Stimulated activated CD8-positive, alpha-beta memory T cell treated with anti-CD3 and anti-CD28 coated beads, Interleukin-12 subunit alpha, Interleukin-12 subunit beta, amount 100 ng/mL, for 24 hours (primary cell): ENCODE measurements at regions not wholly inside any gene's neighbourhood (a gene's known extent, or its start where the extent isn't known, plus 50 kb on each side); places are given as distances from the start of the nearest gene placed in this dataset.

Experiments used
- DNase-seq: peaks from one replicate; pipeline ENCODE4 v3.0.0-alpha.2; 2020; ENCODE audit errors: extremely low read depth

DNA sequence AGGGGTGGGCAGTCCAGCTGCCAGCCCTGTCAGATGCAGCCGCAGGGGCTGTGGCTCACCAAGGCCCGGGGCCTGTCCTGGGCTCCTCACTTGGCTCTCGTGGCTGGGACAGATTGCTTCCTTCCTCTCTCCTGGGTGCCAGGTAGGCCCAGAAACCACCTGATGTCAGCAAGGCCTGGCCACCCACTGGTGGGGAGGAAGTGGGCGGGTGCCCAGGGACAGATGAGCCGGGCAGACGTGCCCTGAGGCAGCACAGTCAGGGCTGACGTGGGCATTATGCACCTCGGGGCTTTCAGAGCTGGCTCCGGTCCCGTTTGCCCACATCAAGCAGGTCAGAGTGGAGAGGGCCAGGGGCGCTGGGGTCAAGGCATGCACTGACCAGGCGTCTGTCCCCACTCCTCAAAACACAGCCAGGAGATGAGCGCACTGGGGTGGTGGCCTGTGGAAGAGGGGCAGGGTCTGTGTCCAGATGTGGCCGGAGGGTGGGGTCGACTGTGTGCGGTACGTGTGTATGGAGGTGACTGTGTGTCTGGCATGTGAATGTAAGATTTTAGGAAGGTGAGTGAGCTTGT, 133.2 kb upstream of the PTPN1 start:
- no peak for DNase-seq

DNA sequence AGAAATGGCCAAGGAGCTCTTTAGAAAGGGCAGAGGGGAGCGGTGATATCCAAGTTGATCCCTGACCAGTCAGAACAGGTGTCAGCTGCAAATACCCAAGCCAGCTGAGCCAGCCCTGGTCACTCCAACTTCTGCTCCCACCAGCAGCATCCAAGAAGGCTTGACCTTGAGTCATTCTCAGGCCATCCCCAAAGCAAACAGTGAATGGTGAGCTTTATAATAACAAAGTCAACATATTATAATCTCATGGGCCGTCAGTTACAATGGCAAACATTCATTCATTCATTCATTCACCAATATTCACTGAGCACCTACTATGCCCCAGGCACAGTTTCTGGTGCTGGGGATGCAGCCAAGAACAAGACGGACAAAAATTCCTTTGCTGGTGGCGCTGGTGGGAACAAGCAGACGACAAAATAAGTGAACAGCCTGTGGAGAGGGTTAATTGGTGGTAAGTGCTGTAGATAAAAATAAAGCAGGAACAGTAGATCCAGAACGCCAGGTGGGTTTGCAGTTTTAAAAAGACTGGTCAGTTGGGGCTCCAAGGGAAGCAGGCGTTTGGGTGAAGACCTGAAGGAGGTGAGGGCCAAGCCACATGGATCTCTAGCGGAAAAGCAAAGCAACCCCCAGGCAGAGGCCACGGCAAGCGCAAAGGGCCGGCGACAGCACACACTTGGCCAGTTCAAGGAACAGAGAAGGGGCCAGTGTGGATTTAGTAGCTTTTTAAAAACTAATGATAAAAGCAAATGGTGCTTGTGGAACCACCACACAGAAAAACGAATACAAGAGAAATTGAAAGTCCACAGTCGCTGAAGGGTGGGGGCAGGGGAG, 131.8 kb upstream of the PTPN1 start:
- DNase-seq: no peak

DNA sequence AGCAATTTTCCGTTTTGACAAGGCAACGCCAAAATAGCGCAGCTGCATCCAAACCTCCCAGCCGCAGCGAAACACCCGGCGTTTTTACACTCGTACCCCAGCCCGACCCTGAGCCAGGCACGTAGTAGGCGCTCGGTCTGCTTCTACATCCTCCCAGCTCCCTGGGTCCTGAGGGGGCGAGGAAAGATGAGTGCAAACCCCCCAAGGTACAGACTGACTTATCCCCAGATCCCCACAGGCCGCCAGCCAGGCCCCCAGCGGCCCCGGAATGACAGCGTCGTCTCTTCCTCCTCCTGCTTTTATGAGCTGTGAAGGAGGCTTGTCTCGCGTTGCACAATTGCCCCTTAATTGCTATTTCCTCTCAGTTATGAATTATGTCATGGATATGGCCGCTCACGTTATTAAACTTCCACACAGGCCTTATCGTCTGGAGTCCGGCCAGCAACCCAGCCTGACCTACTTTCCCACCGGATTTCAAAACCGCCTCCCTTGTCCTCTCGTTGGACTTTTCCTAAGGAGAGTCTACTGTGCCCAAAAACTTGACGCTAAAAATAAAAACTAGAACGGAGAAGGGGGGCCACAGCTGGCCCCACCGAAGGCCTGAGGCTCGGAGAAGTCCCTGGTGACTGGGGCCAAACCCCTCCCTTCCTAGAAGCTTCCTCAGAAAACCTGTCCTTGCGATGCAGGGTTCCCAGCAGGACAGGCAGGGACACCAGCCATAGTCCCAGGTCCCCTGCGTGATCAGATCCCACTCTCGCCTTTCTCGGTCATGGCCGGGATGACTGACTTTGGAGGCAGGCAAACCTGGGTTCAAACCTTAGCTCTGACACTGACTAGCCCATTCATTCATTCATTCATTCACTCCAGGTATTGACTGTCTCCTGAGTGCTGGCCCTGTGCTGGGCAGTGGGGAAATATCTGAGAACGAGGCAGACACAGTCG, 130.9 kb upstream of the PTPN1 start:
- no peak for DNase-seq

DNA sequence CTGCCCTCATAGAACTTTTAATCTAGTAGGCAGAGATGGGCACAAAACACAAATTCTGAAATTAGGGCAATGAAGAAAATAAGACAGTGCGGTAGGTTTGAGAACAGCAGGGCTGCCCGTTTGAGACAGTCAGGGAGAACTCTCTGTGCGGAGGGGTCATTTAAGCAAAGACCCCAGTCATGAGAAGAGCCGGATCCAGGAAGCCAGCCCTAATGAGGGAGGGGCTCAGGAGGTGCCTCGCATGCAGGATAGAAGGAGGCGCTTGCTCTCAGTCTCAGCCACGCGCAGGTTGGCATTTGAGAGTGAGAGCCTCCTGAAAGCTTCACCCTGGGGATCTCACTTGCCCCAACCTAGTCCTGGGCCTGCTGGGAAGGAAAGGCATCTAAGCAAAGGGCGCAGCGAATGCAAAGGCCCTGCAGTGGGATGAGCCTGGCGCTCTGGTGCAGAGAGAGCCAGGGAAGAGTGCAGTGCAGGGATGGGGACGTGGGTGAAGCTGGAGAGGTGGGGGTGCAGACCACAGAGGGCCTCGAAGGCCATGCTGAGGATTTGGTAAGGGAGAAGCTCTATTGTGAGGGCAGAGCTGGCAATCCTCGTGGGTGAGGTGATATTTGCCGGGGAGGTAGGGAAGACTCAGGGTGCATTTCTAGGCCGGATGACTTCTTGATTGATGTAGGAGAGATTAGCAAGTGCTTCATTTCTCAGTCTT, 130.0 kb upstream of the PTPN1 start:
- DNase-seq: no peak

DNA sequence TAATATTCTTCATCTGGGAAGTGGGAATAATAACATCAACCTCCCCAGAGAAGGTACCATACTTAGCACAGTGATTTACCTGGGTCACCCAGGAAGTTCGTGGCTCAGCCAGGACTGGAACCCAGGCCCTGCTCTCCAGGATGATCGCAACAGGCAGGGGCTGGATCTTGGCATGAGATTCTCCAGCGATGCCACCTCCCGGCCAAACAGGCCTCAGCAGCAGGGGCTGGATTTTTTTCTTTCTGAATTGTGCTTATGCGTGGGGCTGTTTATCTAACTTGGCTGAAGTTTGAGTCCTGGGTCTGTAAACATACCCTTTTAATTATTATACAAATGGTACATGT, 129.5 kb upstream of the PTPN1 start:
- DNase-seq: no peak

DNA sequence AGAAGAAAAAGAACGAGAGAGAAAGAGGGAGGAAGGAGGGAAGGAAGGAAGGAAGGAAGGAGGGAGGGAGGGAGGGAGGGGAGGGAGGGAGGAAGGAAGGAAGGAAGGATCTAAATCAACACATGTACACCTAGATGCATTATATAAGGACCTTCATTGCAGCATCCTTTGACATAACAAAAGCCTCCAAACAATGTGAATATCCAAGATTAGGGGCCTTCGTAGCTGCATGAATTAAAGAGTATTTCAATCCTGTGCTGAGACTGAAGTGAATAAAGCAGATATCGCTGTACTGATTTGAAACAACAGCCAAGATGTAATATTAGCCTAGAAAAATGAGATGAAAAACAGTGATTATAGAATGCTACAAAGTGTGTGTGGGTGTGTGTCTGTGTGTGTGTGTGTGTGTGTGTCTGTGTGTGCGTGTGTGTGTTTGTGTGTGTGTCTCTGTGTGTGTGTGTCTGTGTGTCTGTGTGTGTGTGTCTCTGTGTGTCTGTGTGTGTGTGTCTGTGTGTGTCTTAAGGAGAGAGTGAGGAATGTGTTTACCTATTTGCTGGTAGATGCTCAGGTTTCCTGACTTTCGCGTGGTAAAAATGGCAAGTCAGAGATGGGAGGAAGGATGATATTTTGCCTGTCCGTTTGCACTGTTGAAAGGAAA, 129.0 kb upstream of the PTPN1 start:
- no peak for DNase-seq

DNA sequence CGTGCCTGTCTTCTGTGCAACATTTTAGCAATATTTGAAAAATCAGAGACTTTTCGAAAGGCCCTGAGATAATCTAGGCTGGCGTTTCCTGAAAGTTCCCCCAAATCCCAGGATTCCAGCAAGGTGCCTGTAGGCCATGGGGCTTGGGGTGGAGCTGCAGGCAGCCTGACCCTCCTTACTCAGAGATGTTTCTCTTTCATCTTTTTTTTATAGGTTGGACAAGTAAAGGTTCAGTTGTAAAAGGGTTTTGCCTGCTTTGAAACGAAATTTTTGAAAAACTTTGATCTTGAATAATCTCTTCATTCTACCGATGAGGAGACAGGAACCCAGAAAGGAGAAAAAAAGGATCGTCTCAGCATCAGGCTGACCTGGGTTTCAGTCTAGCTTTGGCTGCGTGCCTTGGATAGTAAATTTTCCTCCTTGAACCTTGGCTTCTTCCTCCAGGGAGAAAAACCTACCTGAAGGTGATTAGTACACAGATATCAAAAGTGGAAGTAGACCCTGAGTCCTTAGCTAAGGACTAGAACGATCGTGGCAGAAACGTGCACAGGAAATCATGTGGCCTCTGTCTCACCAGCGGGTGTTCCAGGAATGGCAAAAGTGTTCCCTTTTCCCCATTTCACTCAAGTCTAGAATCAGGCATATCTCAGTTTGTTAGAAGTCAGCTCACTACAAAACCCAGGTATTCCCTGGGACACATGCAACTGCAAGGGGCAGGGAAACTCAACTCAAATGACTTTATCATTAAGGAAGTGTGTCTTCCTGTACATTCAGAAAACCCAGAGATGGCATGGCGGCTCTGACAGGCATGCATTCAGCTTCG, 128.2 kb upstream of the PTPN1 start:
- no peak for DNase-seq

DNA sequence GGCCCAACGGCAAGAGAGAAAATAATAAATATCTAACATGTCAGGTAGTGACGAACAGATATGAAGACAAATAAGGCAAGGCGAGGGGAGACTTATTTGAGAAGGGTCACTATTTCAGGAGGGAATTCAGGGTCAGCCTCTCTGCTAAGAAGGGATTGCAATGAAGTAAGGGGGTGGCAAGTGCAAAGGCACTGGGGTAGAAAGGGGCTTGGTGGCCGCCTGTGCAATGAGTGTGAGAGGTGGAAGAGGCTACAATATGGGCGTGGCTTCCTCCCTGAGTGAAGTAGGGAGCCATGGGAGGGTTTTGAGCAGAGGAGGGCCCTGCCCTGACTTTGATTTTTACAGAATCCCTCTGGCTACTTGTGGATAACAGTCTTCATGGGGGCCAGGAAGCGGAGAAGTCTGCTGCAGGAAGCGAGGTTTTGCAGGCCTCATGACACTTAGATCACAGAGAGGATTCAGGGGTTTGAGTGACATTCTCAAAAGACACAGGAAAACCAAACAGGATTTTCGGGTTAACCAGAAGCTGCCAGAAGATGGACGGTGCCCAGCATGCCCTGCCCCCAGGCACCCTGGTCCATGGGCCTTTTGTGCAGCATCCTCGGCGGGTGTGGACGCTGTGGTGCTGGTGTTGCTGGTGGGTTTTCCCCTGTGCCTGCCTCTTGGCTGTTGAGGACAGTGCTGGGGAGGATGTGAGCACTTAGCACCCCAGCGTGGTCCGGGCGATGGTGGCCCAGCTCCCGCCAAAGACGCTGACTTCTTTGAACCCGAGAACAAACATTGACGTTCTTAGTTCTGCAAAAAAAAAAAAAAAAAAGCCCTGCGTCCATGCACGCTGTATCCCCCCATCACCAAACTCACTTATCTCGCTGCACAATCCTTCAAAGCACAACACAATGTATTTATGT, 124.2 kb upstream of the PTPN1 start:
- no peak for DNase-seq

DNA sequence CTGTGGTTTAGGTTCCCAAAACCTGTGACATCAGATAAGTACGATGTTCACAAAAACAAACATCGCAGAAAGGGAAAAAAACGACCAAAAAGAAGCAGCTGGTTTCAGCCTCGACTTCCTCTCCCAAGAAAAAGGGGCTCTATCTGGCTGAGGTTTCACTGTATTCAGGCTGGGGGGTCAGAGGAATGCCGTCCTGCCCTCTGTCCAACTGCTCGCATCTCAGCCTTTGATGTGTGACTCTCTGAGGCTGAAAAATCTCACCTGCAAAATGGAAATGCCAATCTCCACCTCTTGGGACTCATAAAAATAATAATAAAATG, 123.6 kb upstream of the PTPN1 start:
- DNase-seq: no peak

DNA sequence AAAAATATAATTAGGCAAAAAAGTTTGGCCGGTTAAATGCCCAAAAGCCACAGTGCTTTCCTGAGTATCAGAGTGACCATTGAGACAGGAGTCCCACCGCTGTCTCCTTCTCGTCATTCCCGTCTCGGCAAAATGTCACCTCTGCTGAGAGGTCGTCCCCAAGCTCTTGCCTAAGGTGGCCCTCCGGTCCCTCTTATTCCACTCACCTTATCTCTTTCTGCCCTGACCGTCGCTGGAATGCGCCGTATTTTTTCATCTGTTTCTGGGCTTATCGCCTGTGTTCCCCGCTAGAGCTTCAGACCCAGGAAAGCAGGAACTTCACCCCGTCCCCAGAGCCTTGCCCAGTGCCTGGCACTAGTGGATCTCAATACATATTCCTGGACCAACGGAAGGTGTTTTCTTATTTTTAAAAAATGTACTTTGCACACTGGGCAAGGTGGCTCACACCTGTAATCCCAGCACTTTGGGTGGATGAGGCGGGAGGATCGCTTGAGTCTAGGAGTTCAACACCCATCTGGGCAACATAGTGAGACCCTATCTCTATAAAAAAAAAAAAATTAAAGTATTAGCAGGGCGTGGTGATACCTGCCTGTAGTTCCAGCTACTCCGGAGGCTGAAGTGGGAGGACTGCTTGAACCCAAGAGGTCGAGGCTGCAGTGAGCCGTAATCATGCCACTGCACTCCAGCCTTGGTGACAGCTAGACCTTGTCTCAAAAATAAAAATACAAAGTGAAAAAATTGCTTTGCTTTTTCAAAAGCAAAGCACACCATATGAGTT, 122.8 kb upstream of the PTPN1 start:
- DNase-seq: no peak

DNA sequence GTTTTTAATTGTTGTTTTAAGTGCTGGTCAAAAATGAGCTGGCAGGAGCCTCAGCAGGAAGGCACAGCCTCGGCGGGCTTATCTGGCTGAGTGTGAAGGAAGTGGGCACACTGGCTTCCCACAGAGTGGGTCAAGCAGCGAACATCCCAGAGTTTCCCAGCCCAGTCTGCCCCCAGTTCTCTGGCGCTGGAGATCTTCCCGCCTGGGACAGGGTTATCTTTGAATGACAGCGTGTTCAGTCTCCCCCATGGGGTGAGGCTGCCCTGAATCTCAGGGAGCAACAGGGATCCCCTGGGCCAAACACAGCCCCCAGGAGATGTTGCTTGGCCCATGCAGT, 122.2 kb upstream of the PTPN1 start:
- DNase-seq: no peak

DNA sequence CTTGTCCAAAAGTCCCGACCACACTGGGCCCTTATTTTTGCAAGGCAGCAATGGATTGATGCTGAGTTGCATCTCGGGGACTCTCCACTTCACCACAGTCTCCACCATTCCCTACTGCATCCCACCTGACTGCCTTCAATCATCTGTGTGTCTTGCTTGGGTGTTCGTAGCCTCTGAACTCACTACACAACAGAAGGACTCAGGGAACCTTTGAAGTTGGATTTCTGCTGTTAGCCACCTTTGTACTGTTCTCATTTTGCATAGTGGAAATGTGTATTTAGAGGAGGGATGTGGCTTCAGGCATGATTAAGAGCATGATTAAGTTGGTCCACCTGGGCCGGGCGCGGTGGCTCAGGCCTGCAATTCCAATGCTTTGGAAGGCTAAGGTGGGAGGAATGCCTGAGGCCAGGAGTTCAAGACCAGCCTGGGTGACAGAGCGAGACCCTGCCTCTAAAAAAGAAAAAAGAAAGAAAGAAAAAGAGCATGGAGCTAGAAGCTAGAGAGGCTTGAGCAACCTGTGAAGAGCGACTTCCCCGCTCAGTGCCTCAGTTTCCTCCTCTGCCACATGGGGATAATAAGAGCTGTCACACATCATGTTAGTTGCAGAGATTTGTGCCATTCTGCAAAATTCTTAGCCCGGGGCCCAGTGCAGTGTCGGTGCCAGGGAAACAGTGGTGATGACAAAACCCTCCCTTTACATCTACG, 121.3 kb upstream of the PTPN1 start:
- DNase-seq: no peak

DNA sequence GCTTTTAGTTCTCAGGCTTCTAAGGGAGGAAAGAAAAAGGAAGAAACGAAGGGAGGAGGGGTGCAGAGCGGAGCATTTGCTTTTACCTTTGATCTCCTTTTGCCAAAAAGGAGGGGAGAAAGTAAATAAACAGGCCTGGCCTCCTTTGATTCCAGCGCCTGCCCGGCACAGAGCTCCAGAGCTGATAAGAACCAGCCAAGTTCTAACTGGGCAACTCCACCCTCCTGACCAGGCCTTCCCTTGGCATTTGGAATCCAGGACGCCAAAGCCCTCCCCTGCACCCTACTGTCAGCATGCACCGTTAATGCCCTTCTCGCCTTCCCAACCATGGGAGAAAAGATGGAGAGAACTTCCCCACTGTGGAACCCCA, 120.8 kb upstream of the PTPN1 start:
- no peak for DNase-seq

DNA sequence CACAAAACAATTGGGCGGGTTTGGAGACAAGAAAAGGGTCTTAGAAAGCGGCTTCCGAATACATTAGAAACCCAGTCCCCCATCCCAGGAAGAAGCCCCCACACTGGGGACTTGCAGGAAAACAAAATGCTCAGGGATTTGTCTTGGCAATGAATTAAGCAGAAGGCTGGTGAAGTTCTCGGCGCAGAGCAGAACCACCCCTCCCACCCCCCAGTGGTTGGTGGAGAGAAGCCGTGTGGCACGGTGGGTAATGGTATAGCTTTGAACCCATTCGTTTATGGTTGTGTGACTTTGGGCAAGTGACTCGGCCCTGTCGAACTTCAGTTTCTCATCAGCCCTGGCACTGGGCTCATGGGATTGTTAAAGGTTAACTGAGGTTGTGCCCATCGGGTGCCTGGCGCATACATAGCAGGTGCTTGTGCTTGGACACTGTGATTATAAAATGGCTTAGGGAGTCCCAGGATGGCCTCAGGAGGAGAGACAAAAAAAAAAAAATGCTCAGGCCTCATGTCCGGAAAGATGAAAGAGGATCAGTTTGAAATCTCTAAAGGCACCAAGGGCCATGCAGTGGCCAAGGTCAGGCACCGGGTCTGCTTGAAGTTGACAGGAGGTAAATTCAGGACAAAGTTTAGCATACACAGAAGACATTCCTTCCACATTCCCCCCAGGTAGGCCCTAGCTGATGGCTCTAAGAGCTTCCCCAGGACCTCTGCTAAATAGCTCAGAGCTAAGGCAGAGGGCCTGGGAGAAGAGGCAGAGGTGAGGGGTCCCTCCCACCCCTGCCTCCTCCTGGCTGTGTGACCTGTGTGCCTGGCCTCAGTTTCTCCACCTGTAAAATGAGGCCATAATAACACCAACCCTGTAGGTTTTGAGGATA, 120.1 kb upstream of the PTPN1 start:
- DNase-seq: no peak

DNA sequence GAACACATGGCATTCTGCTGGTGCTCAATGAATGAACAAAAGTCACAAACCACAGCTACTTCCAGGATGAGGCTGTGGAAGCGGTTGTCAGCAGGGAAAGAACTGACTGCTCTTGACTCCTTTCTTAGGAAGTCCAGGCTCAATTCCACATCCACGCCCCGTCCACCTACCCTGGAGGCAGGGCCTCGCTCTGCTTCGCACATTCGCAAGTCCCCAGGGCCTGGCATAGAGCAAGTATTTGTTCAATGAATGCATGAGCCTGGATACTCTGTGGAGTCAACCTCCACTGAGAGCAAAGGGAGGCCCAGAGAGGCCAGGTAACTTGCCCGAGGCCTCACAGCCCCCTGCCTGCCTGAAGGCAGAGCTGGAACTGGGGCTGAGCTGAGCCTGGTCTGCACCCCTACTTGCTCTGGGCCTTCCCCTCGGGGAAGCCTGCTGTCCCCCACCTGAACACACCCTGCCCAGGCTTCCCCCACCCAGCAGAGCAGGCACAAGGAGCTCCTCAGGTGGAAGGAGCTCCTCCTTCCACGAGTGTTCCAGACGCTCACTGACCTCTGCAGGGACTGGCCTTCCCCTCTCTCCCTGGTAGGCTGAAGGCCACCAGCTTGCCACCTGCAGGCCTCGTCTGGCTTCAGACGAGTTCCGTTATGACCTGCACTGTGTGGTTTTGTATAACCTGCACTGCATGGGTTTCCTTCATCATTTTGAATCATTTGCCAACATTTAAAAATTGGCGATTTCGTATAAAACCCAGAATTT, 119.3 kb upstream of the PTPN1 start:
- DNase-seq: no peak

DNA sequence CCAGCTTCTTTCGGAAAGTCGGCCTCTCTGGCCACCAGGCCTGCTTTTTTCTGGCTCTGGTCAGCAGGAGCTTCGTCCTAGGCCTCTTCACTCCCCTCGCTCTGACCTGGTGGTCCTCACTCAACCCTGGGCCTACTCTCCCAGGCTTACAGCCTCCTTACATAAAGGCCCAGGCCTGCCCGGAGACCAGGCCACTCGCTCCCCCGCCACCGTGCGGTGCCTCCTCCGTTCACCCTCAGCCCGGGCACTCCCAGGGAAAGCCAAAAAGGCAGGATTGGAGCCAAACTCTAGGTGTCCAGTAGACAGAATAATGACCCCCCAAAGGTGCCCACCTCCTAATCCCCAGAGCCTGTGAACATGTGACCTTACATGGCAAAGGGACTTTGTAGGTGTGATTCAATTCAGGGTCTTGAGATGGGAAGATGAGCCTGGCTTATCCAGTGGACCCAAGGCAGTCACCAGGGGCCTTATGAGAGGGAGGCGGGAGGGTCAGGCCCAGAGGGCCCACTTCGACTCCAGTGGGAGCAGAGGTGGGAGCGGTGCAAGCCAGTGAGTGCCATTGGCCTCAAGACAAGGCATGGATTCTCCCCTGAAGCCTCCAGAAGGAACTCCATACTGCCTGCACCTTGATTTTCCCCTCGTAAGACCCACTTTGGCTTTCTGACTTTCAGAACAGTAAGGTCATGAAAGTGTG, 118.6 kb upstream of the PTPN1 start:
- DNase-seq: no peak
